ENCODE measurements at regions not wholly inside any gene's neighbourhood (a gene's known extent, or its start where the extent isn't known, plus 50 kb on each side); places are given as distances from the start of the nearest gene placed in this dataset.

DNA sequence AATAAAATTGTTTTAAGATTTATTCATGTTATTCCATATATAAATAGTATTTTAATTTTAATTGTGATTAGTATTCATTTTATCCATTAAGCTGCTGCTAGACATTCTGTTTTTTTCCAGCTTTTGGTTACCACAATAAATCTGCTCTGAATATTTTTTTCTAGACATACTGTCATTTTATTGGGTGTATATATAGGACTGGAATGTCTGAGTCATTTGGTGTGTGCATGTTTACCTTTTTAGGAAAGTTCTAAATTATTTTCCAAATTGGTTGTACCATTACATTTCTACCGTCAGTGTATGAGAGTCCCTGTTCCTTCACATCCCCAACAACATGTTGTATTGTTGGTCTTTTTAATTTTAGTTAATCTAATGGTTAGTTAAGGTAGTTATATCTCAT is 1138.1 kb downstream of the REEP3 start:
- H3K9me3 Mint-ChIP-seq: no peaks in the 10 kb centered on the region
- no peaks in the 10 kb centered on the region for H4K20me1 ChIP-seq (replicated peaks; ENCODE audit: insufficient read depth)
- no peak overlapping the region for H3K4me3 Mint-ChIP-seq
- no peaks in the 10 kb centered on the region for H3K36me3 Mint-ChIP-seq (ENCODE audit: low read depth)
- no peak overlapping the region for H3K27ac ChIP-seq (ENCODE audit: low read depth)
- H3K4me3 ChIP-seq: no peak overlapping the region
- H3K4me1 ChIP-seq (ENCODE audit: insufficient read depth): no peaks in the 10 kb centered on the region
- DNase-seq (ENCODE audit: low spot score): no peak
- H3K9me2 ChIP-seq (ENCODE audit: insufficient read depth): peaks cover 4% of the 10 kb centered on the region; the same call in 1 of the 2 replicates
- H3K27me3 ChIP-seq (ENCODE audit: insufficient read depth): no peaks in the 10 kb centered on the region
- H3F3A ChIP-seq (replicated peaks; ENCODE audit: low read depth): no peaks in the 10 kb centered on the region
- ATAC-seq: no peak
- no peak overlapping the region for H3K27ac Mint-ChIP-seq
- no peaks in the 10 kb centered on the region for H3K79me2 ChIP-seq (replicated peaks; ENCODE audit: insufficient read depth)
- H3K4me2 ChIP-seq: no peak overlapping the region
- H2AFZ ChIP-seq: no peak overlapping the region
- no peaks in the 10 kb centered on the region; the same call in 2 of the 3 replicates for H3K4me1 Mint-ChIP-seq
- TF ChIP-seq ZNF331 (CRISPR knock-in tag; IDR thresholded peaks at IDR 0.05; ENCODE audit: low read depth) (no peak), ETS1 (IDR thresholded peaks at IDR 0.05) (no peak), REST (IDR thresholded peaks at IDR 0.05; ENCODE audit: unreplicated experiment) (no peak), ZNF462 (CRISPR knock-in tag; IDR thresholded peaks at IDR 0.05) (no peak), CREB1 (CRISPR knock-in tag; IDR thresholded peaks at IDR 0.05; ENCODE audit: low read depth) (no peak), POLR2AphosphoS5 (IDR thresholded peaks at IDR 0.05; ENCODE audit: low read depth) (no peak), NANOG (IDR thresholded peaks at IDR 0.05; ENCODE audit: borderline replicate concordance) (no peak), STAT1 (IDR thresholded peaks at IDR 0.05; ENCODE audit: unreplicated experiment) (no peak), JUNB (IDR thresholded peaks at IDR 0.05; ENCODE audit: unreplicated experiment) (no peak), ZNF114 (CRISPR knock-in tag; IDR thresholded peaks at IDR 0.05) (no peak), EZH2phosphoT487 (IDR thresholded peaks at IDR 0.05; ENCODE audit: unreplicated experiment) (no peak), EZH2 (IDR thresholded peaks at IDR 0.05; ENCODE audit: low read depth, unreplicated experiment) (no peak)
- TF ChIP-seq, protein P1, sequence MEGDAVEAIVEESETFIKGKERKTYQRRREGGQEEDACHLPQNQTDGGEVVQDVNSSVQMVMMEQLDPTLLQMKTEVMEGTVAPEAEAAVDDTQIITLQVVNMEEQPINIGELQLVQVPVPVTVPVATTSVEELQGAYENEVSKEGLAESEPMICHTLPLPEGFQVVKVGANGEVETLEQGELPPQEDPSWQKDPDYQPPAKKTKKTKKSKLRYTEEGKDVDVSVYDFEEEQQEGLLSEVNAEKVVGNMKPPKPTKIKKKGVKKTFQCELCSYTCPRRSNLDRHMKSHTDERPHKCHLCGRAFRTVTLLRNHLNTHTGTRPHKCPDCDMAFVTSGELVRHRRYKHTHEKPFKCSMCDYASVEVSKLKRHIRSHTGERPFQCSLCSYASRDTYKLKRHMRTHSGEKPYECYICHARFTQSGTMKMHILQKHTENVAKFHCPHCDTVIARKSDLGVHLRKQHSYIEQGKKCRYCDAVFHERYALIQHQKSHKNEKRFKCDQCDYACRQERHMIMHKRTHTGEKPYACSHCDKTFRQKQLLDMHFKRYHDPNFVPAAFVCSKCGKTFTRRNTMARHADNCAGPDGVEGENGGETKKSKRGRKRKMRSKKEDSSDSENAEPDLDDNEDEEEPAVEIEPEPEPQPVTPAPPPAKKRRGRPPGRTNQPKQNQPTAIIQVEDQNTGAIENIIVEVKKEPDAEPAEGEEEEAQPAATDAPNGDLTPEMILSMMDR (conservative IDR thresholded peaks at IDR 0.05; ENCODE audit: low read depth in 2 of 2): no peak
- H3K36me3 ChIP-seq (ENCODE audit: insufficient read depth): no peaks in the 10 kb centered on the region
- peaks cover 3% of the 10 kb centered on the region for H3K27me3 Mint-ChIP-seq (ENCODE audit: insufficient read depth, low read depth, poor library complexity)
